GM18909 (cell line): ENCODE measurements at regions not wholly inside any gene's neighbourhood (a gene's known extent, or its start where the extent isn't known, plus 50 kb on each side); places are given as distances from the start of the nearest gene placed in this dataset.

ENCODE experiments used
- ATAC-seq: cut with Tn5 transposase; IDR thresholded peaks from one replicate; pipeline ENCODE4 v1.9.1; 2021; ENCODE audit warnings: mild to moderate bottlenecking; ENCODE audit not compliant: unreplicated experiment, poor library complexity

- no peak for ATAC-seq
These were observed 92.8 kb downstream of the FASLG start for GRCh38 chr1:172751683-172752082.

DNA sequence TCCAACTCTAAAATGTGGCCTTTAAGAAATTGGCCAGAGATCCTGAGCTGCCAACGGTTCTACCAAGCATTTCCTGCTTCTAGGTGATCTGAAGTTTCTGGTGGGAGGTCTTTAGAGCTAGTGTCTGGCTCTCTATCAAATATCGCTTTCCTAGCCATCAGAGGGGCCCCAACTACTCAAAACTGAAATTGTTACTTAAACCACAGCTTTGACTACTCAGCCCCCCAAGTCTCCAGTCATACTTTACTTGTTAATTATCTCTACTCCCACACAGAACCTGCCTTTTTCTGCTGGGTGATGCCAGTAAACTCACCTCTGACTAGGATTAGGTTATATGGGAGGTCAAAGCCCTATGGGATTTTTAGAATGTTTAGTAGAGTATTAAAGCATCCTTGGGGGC, 95.1 kb downstream of the FASLG start:
- no peak for ATAC-seq

DNA sequence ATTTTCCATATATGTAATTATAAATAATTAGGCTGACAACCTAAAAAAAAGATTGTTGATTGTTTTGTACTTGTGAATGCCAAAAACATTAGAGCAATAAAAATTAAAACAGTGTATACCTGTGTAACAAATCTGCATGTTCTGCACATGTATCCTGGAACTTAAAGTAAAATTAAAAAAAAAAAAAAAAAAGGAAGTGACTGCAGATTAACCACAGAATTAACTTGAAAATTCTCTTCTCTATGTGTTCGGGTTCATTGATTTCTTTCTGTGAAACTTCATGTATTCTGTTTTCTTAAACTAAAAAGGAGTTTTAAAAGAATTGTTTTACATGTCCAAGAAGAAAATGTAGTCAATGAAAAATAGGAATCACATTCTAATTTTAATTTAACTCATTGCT, 95.7 kb downstream of the FASLG start:
- ATAC-seq, result no peak

DNA sequence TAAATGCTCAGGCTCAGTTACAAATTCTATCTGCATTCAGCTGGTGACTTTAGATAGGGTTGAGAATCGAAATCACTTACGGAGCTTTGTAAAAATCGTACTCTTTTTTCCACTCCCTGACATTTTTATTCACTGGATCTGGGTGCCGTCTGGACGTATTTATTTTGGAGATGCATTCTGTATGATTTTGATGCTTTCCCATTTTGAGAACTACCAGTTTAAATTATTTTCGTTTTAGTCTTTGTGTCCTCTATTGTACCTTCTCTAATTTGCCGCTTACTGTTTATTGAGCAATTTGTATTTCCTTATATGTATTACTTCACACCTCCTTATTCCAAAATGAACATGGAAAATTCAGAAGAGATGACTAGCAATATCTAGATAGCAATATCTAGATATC, 96.2 kb downstream of the FASLG start:
- ATAC-seq, result no peak

GRCh38 chr1:172756024-172756423, 97.1 kb downstream of the FASLG start:
- no peak for ATAC-seq

DNA sequence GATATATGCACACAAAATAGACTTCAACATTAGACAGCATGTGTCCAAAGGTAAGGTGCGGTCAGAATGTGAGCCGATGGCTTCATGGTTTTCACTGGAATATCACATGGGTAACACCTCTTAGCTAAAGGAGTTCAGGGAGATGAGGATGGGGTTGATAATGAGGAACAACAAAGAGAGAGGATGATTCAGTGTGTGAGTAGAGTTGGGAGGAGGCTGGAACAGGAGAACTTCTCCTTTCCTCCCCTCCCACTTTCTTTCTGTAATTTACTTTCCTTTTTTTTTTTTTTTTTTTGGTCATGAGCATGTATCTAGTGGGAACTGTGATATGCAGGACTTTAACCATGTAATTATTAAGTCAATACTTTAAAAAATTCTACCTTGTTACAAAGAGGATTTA, 99.4 kb downstream of the FASLG start:
- no peak for ATAC-seq

DNA sequence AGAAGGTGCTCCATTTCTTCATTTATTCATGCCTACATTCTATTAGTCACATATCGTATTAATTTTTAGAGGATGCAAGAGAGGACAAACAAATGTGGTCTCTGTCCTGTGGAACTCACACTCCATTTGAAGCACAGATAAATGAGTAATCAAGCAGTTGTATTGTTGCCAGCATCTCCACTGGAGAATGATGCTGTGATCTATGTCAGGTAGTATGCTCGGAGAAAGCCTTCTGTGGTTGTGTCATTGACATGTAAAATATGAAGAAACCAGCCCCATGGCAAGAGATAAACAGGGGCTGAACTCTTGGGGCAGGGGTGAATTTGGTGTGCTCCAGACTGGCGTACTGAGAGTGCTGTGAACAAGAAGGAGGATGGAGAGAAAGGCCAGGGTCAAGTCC, 101.2 kb downstream of the FASLG start:
- ATAC-seq, result no peak

GRCh38 chr1:172761581-172762486, 102.9 kb downstream of the FASLG start:
- no peak for ATAC-seq

DNA sequence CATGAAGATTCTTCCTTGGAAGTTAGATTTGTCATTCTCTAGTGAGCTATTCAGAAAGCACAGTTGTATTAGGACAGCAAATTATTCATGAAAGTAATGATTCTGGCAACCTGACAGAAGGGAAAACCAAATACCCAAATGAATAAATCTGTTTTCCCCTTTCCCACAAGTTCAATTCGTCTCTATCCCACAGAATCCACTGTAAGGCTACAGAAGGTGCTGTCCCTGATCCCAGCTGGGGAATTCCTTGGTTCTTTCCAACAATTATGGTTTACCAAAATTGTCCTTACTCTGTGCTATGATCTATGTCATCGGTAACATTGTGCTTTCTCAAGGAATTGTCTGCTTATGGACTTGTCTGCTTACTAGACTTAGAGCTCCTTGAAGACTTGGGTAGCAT, 104.2 kb downstream of the FASLG start:
- ATAC-seq, result no peak

DNA sequence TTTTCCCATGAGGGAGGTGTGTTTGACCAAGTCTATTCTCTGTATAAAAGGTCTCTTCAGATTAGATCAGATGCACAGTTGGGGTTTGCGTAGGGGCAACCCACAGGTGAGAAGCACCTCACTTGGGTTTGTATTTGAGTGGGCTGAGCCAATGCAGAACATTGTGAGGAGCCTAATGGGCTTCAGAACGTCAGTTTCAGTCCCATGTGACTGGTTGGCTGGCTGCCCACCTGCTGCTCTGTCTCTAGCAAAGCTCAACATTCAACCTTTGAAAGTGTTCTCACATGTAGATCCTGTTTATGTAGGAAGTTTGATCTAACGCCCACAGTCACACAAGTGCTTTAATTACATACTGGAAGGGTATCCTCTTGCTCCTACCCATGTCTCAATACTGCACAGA, 105.5 kb downstream of the FASLG start:
- ATAC-seq, result no peak

DNA sequence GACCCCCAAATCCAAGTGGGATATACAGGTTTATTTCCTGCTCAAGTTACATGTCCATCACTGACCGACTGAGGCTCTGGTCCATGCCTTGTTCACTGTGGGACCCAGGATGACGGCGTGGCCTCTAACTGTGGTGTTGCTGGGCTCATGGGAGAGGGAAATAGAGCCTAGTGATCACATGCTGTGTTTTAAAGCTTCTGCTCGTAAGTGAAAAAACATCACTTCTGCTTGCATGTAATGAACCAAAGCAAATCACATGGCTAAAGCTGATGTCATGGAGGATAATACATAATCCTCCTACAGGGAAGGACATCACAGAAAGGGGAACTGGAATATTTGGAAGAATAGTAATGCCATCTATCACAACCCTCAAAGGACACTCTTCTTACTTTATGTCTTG, 107.6 kb downstream of the FASLG start:
- no peak for ATAC-seq

DNA sequence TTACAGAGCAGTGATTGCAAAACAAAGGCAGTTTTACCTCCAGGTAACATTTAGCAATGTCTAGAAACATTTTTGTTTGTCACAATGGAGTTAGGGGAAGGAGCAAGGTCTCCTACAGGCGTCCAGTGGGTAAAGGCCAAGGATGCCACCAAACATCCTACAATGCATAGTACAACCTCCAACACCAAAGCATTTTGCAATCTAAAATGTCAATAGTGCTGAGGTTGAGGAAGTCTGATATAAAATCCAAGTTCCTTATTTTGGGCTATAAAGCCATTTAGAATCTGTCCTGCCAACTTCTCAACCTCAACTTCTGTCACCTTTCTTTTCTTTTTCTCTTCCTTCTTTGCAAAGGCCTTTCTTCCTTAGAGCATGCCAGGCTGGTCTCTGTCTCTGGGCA, 111.2 kb downstream of the FASLG start:
- ATAC-seq, result no peak

DNA sequence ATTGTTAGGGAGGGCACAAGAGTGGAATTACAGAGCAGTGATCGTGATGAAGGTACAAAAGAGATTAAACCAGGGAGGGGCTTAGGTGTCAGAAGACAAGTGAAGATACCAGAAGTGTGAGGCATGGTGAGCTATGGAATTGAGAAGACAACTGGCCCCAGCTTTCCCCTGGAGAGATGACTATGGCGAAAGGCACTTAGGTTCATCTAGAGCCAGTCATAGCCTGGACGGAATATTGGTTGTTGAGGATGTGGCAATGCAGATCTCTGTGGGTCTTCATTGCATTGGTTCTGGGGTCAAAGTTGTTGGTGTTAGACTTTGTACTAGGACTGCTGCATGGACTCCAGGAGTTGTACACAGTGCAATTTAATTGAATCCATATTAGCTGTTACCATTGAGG, 115.7 kb downstream of the FASLG start:
- no peak for ATAC-seq

DNA sequence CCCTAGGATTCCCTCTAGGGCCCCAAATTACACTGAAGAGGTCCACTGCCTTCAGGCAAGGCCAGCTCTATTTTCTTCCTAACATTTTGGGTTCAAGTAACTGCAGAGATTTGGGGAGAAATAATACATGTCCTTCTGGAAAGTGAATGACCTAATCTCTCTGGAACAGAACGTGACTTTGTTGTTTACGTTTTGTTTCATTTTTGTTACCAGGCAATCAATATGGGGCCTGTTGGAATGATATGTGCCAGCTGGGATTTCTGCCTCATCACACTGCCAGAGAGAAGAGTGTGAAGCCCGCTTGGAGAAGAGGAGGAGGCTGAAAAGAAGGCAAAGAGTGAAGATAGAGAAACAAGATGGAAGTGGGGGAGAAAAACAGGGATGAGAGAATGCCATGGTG, 116.7 kb downstream of the FASLG start:
- ATAC-seq, result no peak

GRCh38 chr1:172776071-172776470, 117.2 kb downstream of the FASLG start:
- ATAC-seq, result no peak

- no peak for ATAC-seq
These were observed 118.9 kb downstream of the FASLG start for GRCh38 chr1:172777767-172778166.

DNA sequence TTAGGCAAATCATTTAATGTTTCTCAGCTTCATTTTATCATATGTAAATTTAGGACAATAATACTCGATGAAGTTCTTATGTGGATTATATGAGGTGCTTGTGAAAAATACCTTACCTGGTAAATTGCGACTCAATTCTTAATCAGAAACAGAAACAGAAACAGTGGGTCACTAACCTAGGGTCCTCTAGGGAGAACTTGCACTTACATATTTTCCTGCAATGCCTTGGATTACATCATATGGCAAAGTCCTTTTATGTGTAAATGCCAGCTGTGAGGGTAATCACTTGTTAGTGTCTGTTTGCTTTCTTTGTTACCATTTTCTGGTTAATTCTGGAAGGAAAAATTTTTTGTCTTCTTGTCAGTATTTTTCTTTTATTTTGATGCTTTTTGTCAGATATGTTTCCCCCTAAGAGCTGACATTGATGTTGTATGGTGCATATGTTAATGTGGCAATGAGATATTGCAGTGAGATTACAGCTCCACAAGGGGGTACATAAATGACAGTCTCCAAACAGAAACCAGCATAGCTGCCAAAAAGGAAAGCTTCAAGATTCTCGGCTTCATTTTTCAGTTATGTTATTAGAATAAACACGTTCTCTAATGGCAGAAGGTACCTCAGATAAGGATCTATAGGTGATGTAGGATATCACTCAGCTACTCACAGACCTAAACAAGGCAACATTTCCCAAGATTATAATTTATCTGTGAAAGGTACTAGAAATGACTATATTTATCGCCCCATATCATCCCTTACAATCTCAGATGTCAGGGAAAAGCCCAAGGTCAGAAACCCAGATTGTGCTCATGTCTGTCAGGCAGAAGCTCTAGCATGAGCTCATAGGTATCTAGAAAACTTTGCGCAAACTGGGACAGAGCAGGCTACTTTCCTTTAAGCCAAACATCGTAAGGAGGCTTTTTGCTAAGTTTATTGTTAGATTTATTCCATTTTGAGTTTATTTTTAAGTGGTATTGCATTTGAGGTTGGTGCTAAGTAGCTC, 119.9 kb downstream of the FASLG start:
- ATAC-seq, result peak; percentile 61

- no peak for ATAC-seq
These were observed 120.6 kb downstream of the FASLG start for GRCh38 chr1:172779491-172779890.

DNA sequence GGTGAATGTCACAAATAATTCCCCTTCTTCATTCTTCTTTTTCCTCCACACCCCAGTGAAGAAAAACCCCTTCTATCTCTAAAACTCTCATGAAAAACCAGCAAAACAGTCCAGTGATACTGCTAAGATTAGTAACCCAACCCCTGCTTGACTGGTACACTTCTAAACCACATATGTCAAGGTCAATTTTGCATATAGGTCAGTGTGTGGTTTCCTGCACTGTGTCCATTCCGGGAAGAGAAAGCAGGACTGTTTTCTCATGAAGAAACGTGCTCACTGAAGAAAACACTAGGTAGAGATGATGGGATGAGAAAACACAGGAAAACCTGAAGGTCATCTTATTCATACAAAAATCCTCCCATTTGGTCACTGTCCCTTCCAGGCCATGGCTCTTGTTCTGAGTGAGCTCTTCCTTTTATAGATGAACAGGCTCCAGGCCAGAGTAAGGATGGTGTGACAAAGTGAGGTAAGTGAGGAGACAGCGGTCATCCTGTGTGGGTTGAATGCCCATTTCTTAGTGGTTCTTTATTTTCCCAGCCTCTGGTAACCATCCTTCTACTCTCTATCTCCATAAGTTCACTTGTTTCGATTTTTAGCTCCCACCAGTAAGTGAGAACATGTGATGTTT, 122.7 kb downstream of the FASLG start:
- ATAC-seq, result peak; percentile 71

- ATAC-seq, result no peak
These were observed 130.9 kb downstream of the FASLG start for GRCh38 chr1:172789840-172790239.

GRCh38 chr1:172790245-172790644, 131.3 kb downstream of the FASLG start:
- no peak for ATAC-seq
